Cardiac fibroblast (primary cell): ENCODE measurements at regions not wholly inside any gene's neighbourhood (a gene's known extent, or its start where the extent isn't known, plus 50 kb on each side); places are given as distances from the start of the nearest gene placed in this dataset.

Experiments
- DNase-seq, 2 donors: peaks; one replicate each; pipeline versions ENCODE4 v3.0.0 to v3.0.0-alpha.2; 2010; ENCODE audit warnings: low read depth in 2 of 2
- H3K4me3 ChIP-seq, 2 donors: replicated peaks in 1 of 2; 1 replicate in 1 of 2; 2 replicates in 1 of 2; pipeline ENCODE4 v1.5.1; 2011; ENCODE audit warnings: low read depth in 2 of 2, low read length in 2 of 2, mild to moderate bottlenecking in 2 of 2, moderate library complexity in 1 of 2
- CTCF ChIP-seq: IDR thresholded peaks from one replicate; pipeline ENCODE4 v1.5.1; 2011; ENCODE audit warnings: low read depth, mild to moderate bottlenecking, low read length, inconsistent platforms

- peak in 1 of 2 donors; percentile 2 for DNase-seq
- no peak overlapping the region for H3K4me3 ChIP-seq
- TF ChIP-seq CTCF, result no peak
Measured at GRCh38 chr2:163453920-163454319, 281.9 kb downstream of the FIGN start.

GRCh38 chr2:163441603-163442002 is 294.2 kb downstream of the FIGN start:
- H3K4me3 ChIP-seq, result no peak overlapping the region
- DNase-seq, result no peak
- TF ChIP-seq CTCF, result no peak

- DNase-seq, result no peak
- no peak for TF ChIP-seq CTCF
- H3K4me3 ChIP-seq, result no peak overlapping the region
Measured at GRCh38 chr2:163436963-163437362, 298.8 kb downstream of the FIGN start.

GRCh38 chr2:163428187-163428586 is 307.6 kb downstream of the FIGN start:
- DNase-seq, result no peak
- no peak for TF ChIP-seq CTCF
- H3K4me3 ChIP-seq, result no peak overlapping the region

GRCh38 chr2:163420604-163421003 is 315.2 kb downstream of the FIGN start:
- no peak for TF ChIP-seq CTCF
- DNase-seq, result no peak
- H3K4me3 ChIP-seq, result no peak overlapping the region

GRCh38 chr2:163419000-163419830 is 316.6 kb downstream of the FIGN start:
- no peak overlapping the region for H3K4me3 ChIP-seq
- no peak for TF ChIP-seq CTCF
- DNase-seq, result peak in 1 of 2 donors; percentile 64
